ENCODE measurements at regions not wholly inside any gene's neighbourhood (a gene's known extent, or its start where the extent isn't known, plus 50 kb on each side); places are given as distances from the start of the nearest gene placed in this dataset.

DNA sequence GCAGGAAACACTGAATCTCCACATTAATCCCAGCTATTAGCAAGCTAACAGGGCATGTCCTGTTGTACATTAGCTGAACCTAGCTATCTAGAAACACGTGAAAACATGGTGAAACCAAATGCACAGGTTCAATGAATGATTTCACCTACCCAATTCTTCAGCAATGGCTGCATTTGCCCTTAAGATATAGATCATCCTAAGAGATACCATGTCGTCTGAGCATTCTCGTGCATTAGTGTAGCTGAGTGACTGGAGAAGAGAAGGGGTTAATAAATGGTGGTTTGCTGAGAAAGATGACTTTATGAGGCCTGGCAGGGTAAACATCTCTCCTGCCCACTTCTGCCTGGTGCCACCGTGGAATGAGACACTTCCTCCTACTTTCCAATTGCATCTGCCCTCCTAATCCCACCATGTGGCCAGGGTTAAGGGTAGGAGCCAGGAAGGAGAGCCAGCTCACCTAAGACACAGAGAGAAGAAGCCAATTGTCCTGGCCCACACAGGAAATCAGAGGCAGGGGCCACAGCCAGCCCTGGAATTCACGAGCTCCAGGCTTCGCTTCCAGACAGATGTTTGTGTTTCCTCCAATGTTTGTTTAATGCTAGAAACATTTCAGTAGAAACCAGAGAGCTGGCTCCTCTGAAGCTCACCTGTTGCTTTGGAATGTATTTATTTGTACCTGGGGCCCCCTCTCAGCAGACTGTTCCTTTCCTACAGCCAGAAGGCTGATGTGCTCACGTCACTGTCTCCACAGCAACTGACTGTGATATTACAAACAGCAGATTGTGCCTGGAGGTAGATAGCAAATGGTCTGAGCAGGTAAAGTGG, 126.0 kb upstream of the PARP11 start:
- H3K27ac ChIP-seq (ENCODE audit: low read depth, low read length, poor library complexity, severe bottlenecking), result no peak overlapping the region

DNA sequence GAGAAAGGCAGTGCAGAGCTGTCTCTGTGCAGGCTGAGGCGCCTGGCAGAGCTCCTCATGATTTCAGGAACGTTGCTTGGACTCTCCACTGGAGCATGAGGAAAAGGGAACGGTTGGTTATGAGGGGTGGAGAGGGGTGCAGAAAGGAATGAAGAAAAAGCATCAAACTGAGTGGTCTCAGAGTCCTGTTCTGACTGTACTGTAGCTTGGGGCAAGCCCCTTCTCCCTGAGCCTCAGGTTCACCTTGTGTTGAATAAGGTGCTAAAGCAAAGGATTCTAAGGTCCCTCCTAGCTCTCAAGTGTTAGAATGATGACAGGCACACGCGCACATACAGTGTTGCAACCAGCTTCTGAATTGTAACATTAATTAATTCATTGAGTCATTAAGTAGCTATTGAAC, 125.2 kb upstream of the PARP11 start:
- no peaks in the 10 kb centered on the region for H3K4me1 ChIP-seq (ENCODE audit: insufficient read depth, low read length, severe bottlenecking)
- H3K36me3 ChIP-seq (ENCODE audit: insufficient read depth, low read length), result no peaks in the 10 kb centered on the region
- no peak overlapping the region for H3K4me3 ChIP-seq (ENCODE audit: low read depth, low read length, poor library complexity, severe bottlenecking)
- no peaks in the 10 kb centered on the region for H3F3A ChIP-seq (ENCODE audit: insufficient read depth, low read length)
- H3K9me2 ChIP-seq (ENCODE audit: low read depth, low read length), result no peaks in the 10 kb centered on the region
- H3K27ac ChIP-seq (ENCODE audit: low read depth, low read length, poor library complexity, severe bottlenecking), result no peak overlapping the region
- peaks cover 4% of the 10 kb centered on the region; the same call in 1 of the 2 replicates for H3K27me3 ChIP-seq (ENCODE audit: insufficient read depth, low read length)
- no peaks in the 10 kb centered on the region for H4K20me1 ChIP-seq (ENCODE audit: insufficient read depth, low read length)
- no peak overlapping the region for H3K4me2 ChIP-seq (ENCODE audit: low read length)
- no peak for TF ChIP-seq CTCF (IDR thresholded peaks at IDR 0.05; ENCODE audit: low read length)
- TF ChIP-seq EZH2 (IDR thresholded peaks at IDR 0.05; ENCODE audit: borderline replicate concordance, low read length), result no peak
- no peak overlapping the region for H3K9ac ChIP-seq (ENCODE audit: low read length)
- H3K79me2 ChIP-seq (ENCODE audit: insufficient read depth, low read length), result no peaks in the 10 kb centered on the region
- H2AFZ ChIP-seq (ENCODE audit: low read length), result no peak overlapping the region
- no peaks in the 10 kb centered on the region for H3K9me3 ChIP-seq (ENCODE audit: low read length)

More for the DNA sequence above, 126.0 kb upstream of the PARP11 start:
- Histone ChIP-seq H3K4me1 (ENCODE audit: insufficient read depth, low read length, severe bottlenecking) (no peaks in the 10 kb centered on the region), H2AFZ (ENCODE audit: low read length) (no peak overlapping the region), H3F3A (ENCODE audit: insufficient read depth, low read length) (no peaks in the 10 kb centered on the region), H3K4me2 (ENCODE audit: low read length) (no peak overlapping the region), H3K36me3 (ENCODE audit: insufficient read depth, low read length) (no peaks in the 10 kb centered on the region), H3K9me3 (ENCODE audit: low read length) (no peaks in the 10 kb centered on the region), H3K4me3 (ENCODE audit: low read depth, low read length, poor library complexity, severe bottlenecking) (no peak overlapping the region), H3K9me2 (ENCODE audit: low read depth, low read length) (no peaks in the 10 kb centered on the region), H3K27me3 (ENCODE audit: insufficient read depth, low read length) (peaks cover 4% of the 10 kb centered on the region; the same call in 1 of the 2 replicates), H4K20me1 (ENCODE audit: insufficient read depth, low read length) (no peaks in the 10 kb centered on the region), H3K9ac (ENCODE audit: low read length) (no peak overlapping the region), H3K79me2 (ENCODE audit: insufficient read depth, low read length) (no peaks in the 10 kb centered on the region)
- TF ChIP-seq EZH2 (IDR thresholded peaks at IDR 0.05; ENCODE audit: borderline replicate concordance, low read length) (no peak), CTCF (IDR thresholded peaks at IDR 0.05; ENCODE audit: low read length) (no peak)

- Histone ChIP-seq H3K79me2 (ENCODE audit: insufficient read depth, low read length) (no peaks in the 10 kb centered on the region), H3K27me3 (ENCODE audit: insufficient read depth, low read length) (0 out of 2 replicates have a peak, but pooled peaks cover 4% of the 10 kb centered on the region), H2AFZ (ENCODE audit: low read length) (no peak overlapping the region), H3K9me3 (ENCODE audit: low read length) (no peaks in the 10 kb centered on the region), H3K9me2 (ENCODE audit: low read depth, low read length) (no peaks in the 10 kb centered on the region), H3K9ac (ENCODE audit: low read length) (no peak overlapping the region), H3K27ac (ENCODE audit: low read depth, low read length, poor library complexity, severe bottlenecking) (no peak overlapping the region), H4K20me1 (ENCODE audit: insufficient read depth, low read length) (no peaks in the 10 kb centered on the region), H3K4me2 (ENCODE audit: low read length) (no peak overlapping the region), H3F3A (ENCODE audit: insufficient read depth, low read length) (no peaks in the 10 kb centered on the region), H3K36me3 (ENCODE audit: insufficient read depth, low read length) (no peaks in the 10 kb centered on the region), H3K4me3 (ENCODE audit: low read depth, low read length, poor library complexity, severe bottlenecking) (no peak overlapping the region), H3K4me1 (ENCODE audit: insufficient read depth, low read length, severe bottlenecking) (no peaks in the 10 kb centered on the region)
- no peak for TF ChIP-seq CTCF (IDR thresholded peaks at IDR 0.05; ENCODE audit: low read length)
- no peak for TF ChIP-seq EZH2 (IDR thresholded peaks at IDR 0.05; ENCODE audit: borderline replicate concordance, low read length)
Measured at GRCh38 chr12:3996322-3996721, 123.1 kb upstream of the PARP11 start.

All from OCI-LY1 (cell line).